SK-N-SH treated with all-trans-retinoic acid at 6 μM for 48 hours (cell line): ENCODE measurements at regions not wholly inside any gene's neighbourhood (a gene's known extent, or its start where the extent isn't known, plus 50 kb on each side); places are given as distances from the start of the nearest gene placed in this dataset.

Experiments used
- ATAC-seq: fragments of 200-7000 bp; cut with Tn5 transposase; 3 replicates; pipeline ENCODE4 v1.9.1; 2020; ENCODE audit warnings: mild to moderate bottlenecking, moderate library complexity
- ARNTL ChIP-seq: fragments of 450-650 bp; formaldehyde crosslinking; IDR thresholded peaks from 2 replicates; pipeline ENCODE4 v1.5.0; 2020; ENCODE audit warnings: low read depth, mild to moderate bottlenecking, moderate library complexity, borderline replicate concordance
- BACH2 ChIP-seq: fragments of 250-450 bp; sonication (Bioruptor Pico); IDR thresholded peaks from 2 replicates; pipeline ENCODE4 v1.9.0; 2021; ENCODE audit warnings: mild to moderate bottlenecking, borderline replicate concordance
- CREB5 ChIP-seq: fragments of 250-450 bp; sonication (Bioruptor Pico); IDR thresholded peaks from 2 replicates; pipeline ENCODE4 v1.5.1; 2020; ENCODE audit warnings: low read depth, mild to moderate bottlenecking, moderate library complexity
- CSDC2 ChIP-seq: fragments of 250-450 bp; sonication (Bioruptor Pico); IDR thresholded peaks from 2 replicates; pipeline ENCODE4 v1.5.0; 2020; ENCODE audit warnings: mild to moderate bottlenecking, moderate library complexity
- CSRNP3 ChIP-seq: fragments of 250-450 bp; sonication (Bioruptor Pico); IDR thresholded peaks from 2 replicates; pipeline ENCODE4 v1.5.1; 2021; ENCODE audit warnings: mild to moderate bottlenecking, moderate library complexity
- ESRRG ChIP-seq: fragments of 250-450 bp; sonication (Bioruptor Pico); IDR thresholded peaks from 2 replicates; pipeline ENCODE4 v1.6.1; 2021; ENCODE audit warnings: mild to moderate bottlenecking
- GLIS3 ChIP-seq: fragments of 250-450 bp; sonication (Bioruptor Pico); IDR thresholded peaks from 2 replicates; pipeline ENCODE4 v1.5.0; 2020; ENCODE audit warnings: mild to moderate bottlenecking, moderate library complexity
- ISL1 ChIP-seq: fragments of 250-450 bp; sonication (Bioruptor Pico); IDR thresholded peaks from 2 replicates; pipeline ENCODE4 v2.1.2; 2022; ENCODE audit warnings: mild to moderate bottlenecking, moderate library complexity
- OSR1 ChIP-seq: fragments of 250-450 bp; sonication (Bioruptor Pico); IDR thresholded peaks from 2 replicates; pipeline ENCODE4 v1.8.0; 2022; ENCODE audit warnings: moderate library complexity, mild to moderate bottlenecking, inconsistent platforms
- PATZ1 ChIP-seq: fragments of 250-450 bp; sonication (Bioruptor Pico); IDR thresholded peaks from 2 replicates; pipeline ENCODE4 v1.8.0; 2020; ENCODE audit warnings: mild to moderate bottlenecking, moderate library complexity, borderline replicate concordance
- POU6F1 ChIP-seq: fragments of 250-450 bp; sonication (Bioruptor Pico); IDR thresholded peaks from 2 replicates; pipeline ENCODE4 v1.8.0; 2021; ENCODE audit warnings: low read depth, mild to moderate bottlenecking, moderate library complexity, borderline replicate concordance
- PPARA ChIP-seq: fragments of 250-450 bp; sonication (Bioruptor Pico); IDR thresholded peaks from 2 replicates; pipeline ENCODE4 v1.5.0; 2020; ENCODE audit warnings: mild to moderate bottlenecking, borderline replicate concordance
- RARB ChIP-seq: fragments of 250-450 bp; sonication (Bioruptor Pico); IDR thresholded peaks from 2 replicates; pipeline ENCODE4 v1.8.0; 2021; ENCODE audit warnings: mild to moderate bottlenecking, moderate library complexity
- SNAI2 ChIP-seq: fragments of 250-450 bp; sonication (Bioruptor Pico); IDR thresholded peaks from 2 replicates; pipeline ENCODE4 v1.5.0; 2020; ENCODE audit warnings: mild to moderate bottlenecking, moderate library complexity
- TCF4 ChIP-seq: fragments of 250-450 bp; sonication (Bioruptor Pico); IDR thresholded peaks from 2 replicates; pipeline ENCODE4 v1.8.0; 2021; ENCODE audit warnings: mild to moderate bottlenecking, moderate library complexity, borderline replicate concordance
- TOX ChIP-seq: fragments of 250-450 bp; sonication (Bioruptor Pico); IDR thresholded peaks from 2 replicates; pipeline ENCODE4 v1.8.0; 2021; ENCODE audit warnings: mild to moderate bottlenecking, moderate library complexity, borderline replicate concordance
- TSHZ2 ChIP-seq: fragments of 250-450 bp; sonication (Bioruptor Pico); IDR thresholded peaks from 2 replicates; pipeline ENCODE4 v1.5.0; 2020; ENCODE audit warnings: mild to moderate bottlenecking, moderate library complexity
- ZC3H10 ChIP-seq: fragments of 250-450 bp; sonication (Bioruptor Pico); IDR thresholded peaks from 2 replicates; pipeline ENCODE4 v1.5.1; 2021; ENCODE audit warnings: mild to moderate bottlenecking, moderate library complexity
- ZFP3 ChIP-seq: fragments of 250-450 bp; sonication (Bioruptor Pico); IDR thresholded peaks from 2 replicates; pipeline ENCODE4 v1.5.0; 2020; ENCODE audit warnings: mild to moderate bottlenecking, moderate library complexity
- ZFP30 ChIP-seq: fragments of 450-650 bp; formaldehyde crosslinking; IDR thresholded peaks from 2 replicates; pipeline ENCODE4 v1.5.0; 2022; ENCODE audit warnings: mild to moderate bottlenecking, moderate library complexity
- ZNF565 ChIP-seq: fragments of 450-650 bp; formaldehyde crosslinking; conservative IDR thresholded peaks from 2 replicates; pipeline ENCODE4 v1.5.0; 2020; ENCODE audit warnings: low read depth, mild to moderate bottlenecking, moderate library complexity
- ZNF70 ChIP-seq: fragments of 450-650 bp; formaldehyde crosslinking; IDR thresholded peaks from 2 replicates; pipeline ENCODE4 v1.5.0; 2020; ENCODE audit warnings: mild to moderate bottlenecking, moderate library complexity
- ZNF8 ChIP-seq: fragments of 450-650 bp; formaldehyde crosslinking; IDR thresholded peaks from 2 replicates; pipeline ENCODE4 v1.5.0; 2020; ENCODE audit warnings: mild to moderate bottlenecking, moderate library complexity

GRCh38 chr15:35312344-35312743 lies 227.2 kb upstream of the NANOGP8 start:
- TF ChIP-seq SNAI2 (CRISPR knock-in tag) (0 out of 2 replicates have a peak, but pooled peaks have one; percentile 11), TSHZ2 (CRISPR knock-in tag) (no peak; the same call in 1 of the 2 replicates), ZNF565 (no peak), ZFP30 (no peak), TOX (peak; percentile 88), GLIS3 (CRISPR knock-in tag) (no peak), ARNTL (no peak), OSR1 (CRISPR knock-in tag) (no peak), ZFP3 (CRISPR knock-in tag) (no peak), ISL1 (CRISPR knock-in tag) (peak; percentile 87), TCF4 (CRISPR knock-in tag) (peak; percentile 80; the same call in 1 of the 2 replicates), CSRNP3 (CRISPR knock-in tag) (no peak), PPARA (no peak), ZC3H10 (CRISPR knock-in tag) (peak; percentile 63), ESRRG (CRISPR knock-in tag) (no peak), ZNF70 (CRISPR knock-in tag) (no peak), PATZ1 (CRISPR knock-in tag) (peak; percentile 80; the same call in 1 of the 2 replicates), CREB5 (CRISPR knock-in tag) (no peak), BACH2 (no peak), POU6F1 (CRISPR knock-in tag) (peak; percentile 59; the same call in 1 of the 2 replicates), CSDC2 (CRISPR knock-in tag) (no peak), ZNF8 (CRISPR knock-in tag) (no peak), RARB (0 out of 2 replicates have a peak, but pooled peaks have one; percentile 23)
- ATAC-seq: peak; percentile 42

- peak; percentile 67 for ATAC-seq
- no peak for TF ChIP-seq ZNF8 (CRISPR knock-in tag)
- peak; percentile 70; the same call in 1 of the 2 replicates for TF ChIP-seq TOX
- TF ChIP-seq TSHZ2 (CRISPR knock-in tag): no peak
- peak; percentile 34; the same call in 1 of the 2 replicates for TF ChIP-seq ISL1 (CRISPR knock-in tag)
- no peak for TF ChIP-seq ZFP3 (CRISPR knock-in tag)
- TF ChIP-seq ARNTL: no peak
These were observed 226.5 kb upstream of the NANOGP8 start for GRCh38 chr15:35311615-35312014.
